SU-DHL-6 (cell line): ENCODE measurements at regions not wholly inside any gene's neighbourhood (a gene's known extent, or its start where the extent isn't known, plus 50 kb on each side); places are given as distances from the start of the nearest gene placed in this dataset.

Experiments used
- CTCF ChIP-seq: fragments of 200-600 bp; sonication (generic); IDR thresholded peaks from one replicate; pipeline ENCODE4 v1.5.1; 2017; ENCODE audit warnings: antibody characterized with exemption, mild to moderate bottlenecking, low read length, moderate library complexity; ENCODE audit not compliant: insufficient read depth, poor library complexity, severe bottlenecking
- EZH2phosphoT487 ChIP-seq: fragments of 200-600 bp; sonication (generic), shearing (Covaris generic); conservative IDR thresholded peaks from 2 replicates; pipeline ENCODE4 v1.6.1; 2018; ENCODE audit warnings: mild to moderate bottlenecking, antibody characterized with exemption, low read length, moderate library complexity, mixed read lengths

- TF ChIP-seq CTCF (no peak), EZH2phosphoT487 (no peak)
Measured at GRCh38 chr13:106034201-106034600, 501.3 kb downstream of the EFNB2 start.
